ENCODE measurements at regions not wholly inside any gene's neighbourhood (a gene's known extent, or its start where the extent isn't known, plus 50 kb on each side); places are given as distances from the start of the nearest gene placed in this dataset.

DNA sequence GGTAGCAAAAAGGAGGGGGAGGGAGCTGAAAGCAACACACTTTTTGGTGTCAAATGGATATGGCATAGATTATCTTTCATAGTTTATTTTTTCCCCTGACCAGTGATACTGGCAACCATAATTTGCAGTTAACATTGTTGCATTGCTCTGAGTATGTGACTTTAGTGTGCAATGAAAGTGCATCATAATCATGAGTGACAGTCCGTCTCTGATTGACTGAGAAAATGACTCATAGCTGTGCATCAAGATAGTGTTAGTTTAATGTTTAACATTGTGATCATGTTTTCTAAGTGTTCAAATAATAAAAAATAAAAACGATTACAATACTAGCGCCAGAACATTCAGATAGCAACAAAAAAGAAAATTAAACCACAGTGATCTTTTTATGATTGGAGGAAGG is 952.4 kb upstream of the TENM4 start:
- ATAC-seq (no peak), DNase-seq (no peak)
- intact Hi-C loops (cut with DNase I; ENCODE audit: low total_unique reads) (no loop called here), in situ Hi-C loops (cut with MboI; ENCODE audit: low sequenced_read_pairs in 4 of 4) (no loop called here)
- H3K27ac ChIP-seq = no peak overlapping the region
- H3K36me3 ChIP-seq = no peaks in the 10 kb centered on the region
- H3K4me1 ChIP-seq = no peaks in the 10 kb centered on the region
- TF ChIP-seq POLR2A (IDR thresholded peaks at IDR 0.05) = no peak
- TF ChIP-seq, protein P1, sequence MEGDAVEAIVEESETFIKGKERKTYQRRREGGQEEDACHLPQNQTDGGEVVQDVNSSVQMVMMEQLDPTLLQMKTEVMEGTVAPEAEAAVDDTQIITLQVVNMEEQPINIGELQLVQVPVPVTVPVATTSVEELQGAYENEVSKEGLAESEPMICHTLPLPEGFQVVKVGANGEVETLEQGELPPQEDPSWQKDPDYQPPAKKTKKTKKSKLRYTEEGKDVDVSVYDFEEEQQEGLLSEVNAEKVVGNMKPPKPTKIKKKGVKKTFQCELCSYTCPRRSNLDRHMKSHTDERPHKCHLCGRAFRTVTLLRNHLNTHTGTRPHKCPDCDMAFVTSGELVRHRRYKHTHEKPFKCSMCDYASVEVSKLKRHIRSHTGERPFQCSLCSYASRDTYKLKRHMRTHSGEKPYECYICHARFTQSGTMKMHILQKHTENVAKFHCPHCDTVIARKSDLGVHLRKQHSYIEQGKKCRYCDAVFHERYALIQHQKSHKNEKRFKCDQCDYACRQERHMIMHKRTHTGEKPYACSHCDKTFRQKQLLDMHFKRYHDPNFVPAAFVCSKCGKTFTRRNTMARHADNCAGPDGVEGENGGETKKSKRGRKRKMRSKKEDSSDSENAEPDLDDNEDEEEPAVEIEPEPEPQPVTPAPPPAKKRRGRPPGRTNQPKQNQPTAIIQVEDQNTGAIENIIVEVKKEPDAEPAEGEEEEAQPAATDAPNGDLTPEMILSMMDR (IDR thresholded peaks at IDR 0.05 in 4 of 5, conservative IDR thresholded peaks at IDR 0.05 in 1 of 5) = no peak
- no peak overlapping the region for H3K4me3 ChIP-seq
- H3K9me3 ChIP-seq = no peaks in the 10 kb centered on the region
- H3K27me3 ChIP-seq = no peaks in the 10 kb centered on the region

DNA sequence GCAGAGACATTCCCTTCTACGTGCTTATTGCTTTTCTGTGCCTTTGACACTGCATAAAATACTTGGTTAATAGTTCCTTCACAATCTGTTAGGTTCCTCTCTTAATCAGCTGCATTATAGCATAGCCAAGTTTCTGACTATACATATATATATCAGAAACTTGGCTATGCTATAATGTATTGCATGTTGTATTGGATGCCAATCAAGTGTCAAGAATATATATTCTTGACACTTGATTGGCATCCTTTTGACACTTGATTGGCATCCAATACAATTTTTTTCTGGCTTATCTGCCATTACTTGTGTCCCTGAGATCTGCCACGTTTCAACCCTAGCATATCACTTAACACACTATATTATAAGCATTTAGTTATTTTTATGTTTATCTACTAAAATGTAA is 949.7 kb upstream of the TENM4 start:
- TF ChIP-seq POLR2A (IDR thresholded peaks at IDR 0.05) = no peak
- TF ChIP-seq, protein P1 (IDR thresholded peaks at IDR 0.05 in 4 of 5, conservative IDR thresholded peaks at IDR 0.05 in 1 of 5) = no peak
- DNase-seq = no peak
- H3K4me1 ChIP-seq = no peaks in the 10 kb centered on the region
- in situ Hi-C loops (cut with MboI; ENCODE audit: low sequenced_read_pairs in 4 of 4) (no loop called here), intact Hi-C loops (cut with DNase I; ENCODE audit: low total_unique reads) (no loop called here)
- no peak overlapping the region for H3K4me3 ChIP-seq
- H3K9me3 ChIP-seq = no peaks in the 10 kb centered on the region
- no peaks in the 10 kb centered on the region for H3K36me3 ChIP-seq
- H3K27me3 ChIP-seq = no peaks in the 10 kb centered on the region
- no peak for ATAC-seq
- no peak overlapping the region for H3K27ac ChIP-seq

DNA sequence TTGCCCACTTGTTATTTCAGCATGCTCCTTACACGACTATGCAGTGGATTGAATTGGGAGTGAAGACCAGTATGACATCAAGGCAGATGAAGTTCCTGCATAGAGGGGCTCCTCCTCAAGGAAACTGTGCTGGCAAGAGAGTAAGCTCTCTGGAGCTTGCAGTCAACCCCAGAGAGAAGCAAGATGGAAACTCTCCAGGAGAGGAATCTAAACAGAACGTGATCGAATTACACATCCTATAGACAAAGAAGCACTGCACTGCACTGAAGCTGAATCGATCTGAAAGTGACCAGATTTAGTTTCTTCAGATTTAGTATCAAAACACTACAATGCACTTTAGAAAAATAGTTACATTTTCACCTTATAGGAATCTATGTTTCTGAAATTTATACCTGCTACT is 947.7 kb upstream of the TENM4 start:
- Histone ChIP-seq H3K4me1 (no peaks in the 10 kb centered on the region), H3K36me3 (no peaks in the 10 kb centered on the region), H3K4me3 (no peak overlapping the region), H3K27ac (no peak overlapping the region), H3K27me3 (no peaks in the 10 kb centered on the region), H3K9me3 (no peaks in the 10 kb centered on the region)
- in situ Hi-C loops (cut with MboI; ENCODE audit: low sequenced_read_pairs in 4 of 4) = no loop called here
- DNase-seq = no peak
- TF ChIP-seq, protein P1 (IDR thresholded peaks at IDR 0.05 in 4 of 5, conservative IDR thresholded peaks at IDR 0.05 in 1 of 5) = no peak
- intact Hi-C loops (cut with DNase I; ENCODE audit: low total_unique reads) = no loop called here
- no peak for ATAC-seq

DNA sequence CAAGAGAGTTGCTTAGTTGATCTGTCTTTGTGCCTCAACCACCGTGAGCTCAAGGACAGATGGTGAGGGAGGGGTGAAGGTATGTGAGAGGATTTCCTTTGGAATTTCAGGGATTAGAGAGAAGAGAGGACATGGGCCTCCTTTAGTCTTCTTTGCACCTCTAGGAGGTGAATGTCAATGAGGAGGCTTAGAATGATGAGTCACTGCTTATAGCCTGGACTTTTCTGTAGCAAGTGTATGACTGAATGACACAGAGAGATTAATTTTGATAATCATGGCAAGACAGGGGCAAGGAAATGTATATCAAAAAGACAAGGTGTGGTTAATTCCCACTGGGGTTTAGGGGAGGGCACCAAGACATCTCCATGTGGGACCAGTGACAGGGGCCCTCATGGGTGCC is 947.3 kb upstream of the TENM4 start:
- H3K27me3 ChIP-seq = no peaks in the 10 kb centered on the region
- no peak for TF ChIP-seq POLR2A (IDR thresholded peaks at IDR 0.05)
- TF ChIP-seq, protein P1 (IDR thresholded peaks at IDR 0.05 in 4 of 5, conservative IDR thresholded peaks at IDR 0.05 in 1 of 5) = no peak
- no peak overlapping the region for H3K27ac ChIP-seq
- H3K36me3 ChIP-seq = no peaks in the 10 kb centered on the region
- no peak overlapping the region for H3K4me3 ChIP-seq
- ATAC-seq = no peak
- H3K9me3 ChIP-seq = no peaks in the 10 kb centered on the region
- intact Hi-C loops (cut with DNase I; ENCODE audit: low total_unique reads) (no loop called here), in situ Hi-C loops (cut with MboI; ENCODE audit: low sequenced_read_pairs in 4 of 4) (no loop called here)
- DNase-seq = no peak
- no peaks in the 10 kb centered on the region for H3K4me1 ChIP-seq

DNA sequence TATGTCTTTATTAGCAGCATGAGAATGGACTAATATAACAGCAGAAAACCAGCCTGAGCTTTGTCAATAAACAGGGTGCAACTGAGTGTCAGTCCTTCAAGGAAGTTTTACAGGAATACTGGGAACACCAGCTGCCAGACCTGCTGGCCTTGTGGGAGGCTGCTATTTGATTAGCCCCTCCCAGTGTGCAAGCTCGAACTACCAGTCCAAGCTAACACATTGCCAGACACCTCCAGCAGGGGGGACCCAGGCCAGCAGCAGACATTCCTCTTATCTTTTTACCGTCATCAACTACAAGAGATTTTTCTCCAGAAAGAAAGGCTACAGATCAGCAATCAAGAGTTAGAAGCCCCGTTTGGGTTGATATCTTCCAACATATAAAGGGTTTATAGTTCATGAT is 942.8 kb upstream of the TENM4 start:
- TF ChIP-seq POLR2A (IDR thresholded peaks at IDR 0.05) = no peak
- TF ChIP-seq, protein P1 (IDR thresholded peaks at IDR 0.05 in 4 of 5, conservative IDR thresholded peaks at IDR 0.05 in 1 of 5) = no peak

More for the DNA sequence above, 942.8 kb upstream of the TENM4 start:
- DNase-seq (no peak), ATAC-seq (no peak)
- Histone ChIP-seq H3K27ac (no peak overlapping the region), H3K4me3 (no peak overlapping the region), H3K9me3 (no peaks in the 10 kb centered on the region), H3K36me3 (no peaks in the 10 kb centered on the region), H3K27me3 (no peaks in the 10 kb centered on the region), H3K4me1 (no peaks in the 10 kb centered on the region)
- intact Hi-C loops (cut with DNase I; ENCODE audit: low total_unique reads) (no loop called here), in situ Hi-C loops (cut with MboI; ENCODE audit: low sequenced_read_pairs in 4 of 4) (no loop called here)

All from gastrocnemius medialis (tissue), 4 donors.